Globus pallidus (tissue), 1 donor: ENCODE measurements at regions not wholly inside any gene's neighbourhood (a gene's known extent, or its start where the extent isn't known, plus 50 kb on each side); places are given as distances from the start of the nearest gene placed in this dataset.
"Not testable (repeated sequence)": the region's sequence is repeated elsewhere in the genome, so short reads cannot be mapped to it uniquely, and the experiment has no call there.

Experiments
- DNase-seq: peaks from one replicate; pipeline ENCODE4 v3.0.0-alpha.2; 2015; ENCODE audit warnings: low spot score

GRCh38 chr10:25076506-25077177 lies 60.2 kb downstream of the THNSL1 start:
- DNase-seq: no peak

DNA sequence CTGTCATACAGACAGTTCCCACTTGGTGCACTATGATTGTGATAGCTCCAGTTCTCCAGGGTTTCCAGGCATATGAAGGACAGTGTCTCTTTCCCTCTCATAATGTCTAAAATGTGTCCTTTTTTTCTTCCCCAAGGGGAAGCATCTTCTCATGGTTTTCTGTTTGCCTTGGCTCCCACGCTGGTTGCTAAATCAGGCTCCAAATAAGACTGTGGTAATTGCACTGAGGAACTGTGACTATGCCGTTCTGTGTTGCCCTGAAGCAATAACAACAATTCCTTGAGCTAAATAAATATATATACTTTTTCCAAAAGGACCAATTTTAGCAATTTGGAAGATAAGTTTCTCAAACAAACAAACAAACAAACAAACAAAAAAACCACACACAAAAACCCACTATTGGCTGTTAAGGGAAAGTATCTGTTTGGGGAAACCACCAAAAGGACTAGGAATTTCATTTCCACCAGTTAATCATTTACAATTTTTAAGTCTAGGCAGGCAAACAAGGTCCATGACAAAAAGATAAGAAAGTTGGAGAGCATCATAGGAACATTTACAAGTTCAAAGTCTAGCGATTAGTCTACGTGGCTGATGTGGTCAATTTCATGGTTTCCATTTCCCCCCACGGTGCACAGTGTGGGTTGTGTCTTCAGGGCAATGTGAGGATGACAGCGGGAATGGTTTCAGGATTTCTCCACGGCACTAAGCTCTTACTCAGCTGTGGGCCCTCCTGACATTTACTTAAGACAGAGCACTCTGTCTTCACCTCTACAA lies 62.4 kb downstream of the THNSL1 start:
- no peak for DNase-seq

DNA sequence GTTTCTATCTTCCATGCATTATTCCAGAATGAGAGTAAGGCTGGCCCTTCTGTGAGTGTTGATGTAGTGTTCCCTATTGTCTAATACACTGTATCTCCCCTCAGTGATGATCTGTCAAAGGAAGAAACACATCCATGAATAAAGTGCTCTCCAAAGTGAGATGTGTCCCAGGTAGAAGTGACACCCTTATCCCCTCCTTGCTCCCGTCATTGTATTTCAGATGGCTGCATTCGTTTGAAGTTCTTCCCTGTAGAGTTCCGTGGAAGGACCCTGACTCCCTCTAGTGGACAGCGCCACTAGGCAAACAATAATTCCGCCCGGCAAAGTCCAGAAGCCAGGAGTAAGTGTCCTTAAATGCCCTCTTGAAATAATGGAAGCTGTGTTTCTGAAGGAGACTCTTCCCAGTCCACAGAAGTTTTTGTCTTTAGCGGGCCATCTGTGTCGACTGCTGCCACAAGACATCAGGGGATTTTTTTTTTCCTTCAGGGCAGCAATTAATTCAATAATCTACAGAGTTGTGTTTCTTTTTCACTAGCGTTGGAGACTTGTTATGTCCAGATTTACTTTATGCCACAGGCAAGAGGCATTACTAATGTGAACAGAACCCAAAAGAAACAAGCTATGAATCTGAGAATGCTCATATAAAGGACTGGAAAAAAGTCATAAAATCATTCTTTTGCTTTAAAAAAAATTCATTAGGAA lies 64.6 kb downstream of the THNSL1 start:
- peak; percentile 97 for DNase-seq

DNA sequence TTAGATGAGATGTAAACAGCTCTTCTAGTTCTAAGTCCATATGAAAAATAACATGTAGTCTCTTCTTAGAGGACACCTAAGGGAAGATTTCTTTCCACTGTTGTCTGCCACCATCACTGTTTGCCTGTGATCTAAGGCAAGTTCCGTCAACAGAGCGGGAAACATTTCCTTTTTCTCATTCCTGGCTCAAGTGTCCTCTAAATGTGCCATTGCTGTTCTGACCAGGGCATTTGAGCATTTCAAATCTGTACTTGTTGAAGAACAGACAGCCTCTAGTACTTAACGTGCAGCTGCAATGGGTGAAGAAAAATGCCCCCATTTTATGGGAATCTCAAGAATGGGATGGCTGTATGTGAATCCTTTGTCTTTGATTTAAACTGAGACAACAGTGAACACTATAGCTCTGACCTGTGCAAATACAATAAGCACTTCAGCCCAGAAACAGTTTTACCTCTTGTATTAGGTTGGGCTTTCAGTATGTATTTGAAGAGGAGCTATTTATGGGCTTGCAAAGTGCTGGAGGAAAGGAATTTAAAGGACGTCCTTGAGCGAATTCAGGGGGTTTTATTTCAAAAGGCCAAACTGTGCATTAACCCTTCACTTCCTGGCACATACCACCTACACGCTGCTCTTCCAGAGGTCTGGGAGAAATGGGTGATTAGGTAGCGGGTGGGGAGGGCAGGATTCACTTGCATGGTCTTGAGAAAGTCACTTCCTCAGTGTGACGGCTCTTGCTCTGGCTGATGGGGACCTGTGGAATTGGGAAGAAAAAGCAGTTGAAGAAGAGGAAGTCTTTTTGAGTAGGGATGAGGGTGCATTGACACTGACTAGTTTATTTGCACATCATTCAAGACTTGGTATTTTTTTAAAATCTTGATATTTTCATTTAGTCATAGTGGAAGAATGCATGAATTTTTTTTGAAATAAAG lies 66.1 kb downstream of the THNSL1 start:
- DNase-seq: peak; percentile 59

DNA sequence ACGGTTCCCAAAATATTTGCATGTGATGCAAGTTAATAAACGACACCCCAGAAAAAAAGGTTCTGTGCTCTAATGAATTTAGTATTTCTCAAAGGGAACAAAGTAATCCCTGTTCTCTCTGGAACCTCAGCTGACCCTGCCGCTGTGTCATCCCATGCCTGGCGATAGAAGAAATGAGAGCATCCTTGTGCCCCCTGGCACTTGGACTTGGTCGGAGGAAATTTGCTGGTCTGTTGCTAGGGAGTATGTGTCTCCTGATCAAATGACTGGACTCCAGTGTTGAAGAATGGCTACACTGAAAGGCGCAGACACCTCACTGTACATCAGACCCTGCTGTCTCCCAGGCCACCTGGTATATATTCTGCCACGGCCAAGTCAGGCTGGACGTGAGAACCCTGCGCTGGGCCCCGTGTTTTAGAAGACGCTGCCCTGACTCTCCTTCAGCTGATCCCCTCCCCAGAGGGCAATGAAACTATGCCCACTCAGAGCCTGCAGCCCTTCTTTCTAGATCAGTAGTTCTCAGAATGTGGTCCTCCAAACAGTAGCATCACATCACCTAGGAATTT lies 67.2 kb downstream of the THNSL1 start:
- DNase-seq: peak; percentile 87

- no peak for DNase-seq
These were observed 68.0 kb downstream of the THNSL1 start for GRCh38 chr10:25084447-25084846.

- DNase-seq: no peak
These were observed 78.2 kb downstream of the THNSL1 start for GRCh38 chr10:25094590-25094989.

GRCh38 chr10:25097669-25098411 lies 77.0 kb upstream of the GPR158 start:
- DNase-seq: no peak

DNA sequence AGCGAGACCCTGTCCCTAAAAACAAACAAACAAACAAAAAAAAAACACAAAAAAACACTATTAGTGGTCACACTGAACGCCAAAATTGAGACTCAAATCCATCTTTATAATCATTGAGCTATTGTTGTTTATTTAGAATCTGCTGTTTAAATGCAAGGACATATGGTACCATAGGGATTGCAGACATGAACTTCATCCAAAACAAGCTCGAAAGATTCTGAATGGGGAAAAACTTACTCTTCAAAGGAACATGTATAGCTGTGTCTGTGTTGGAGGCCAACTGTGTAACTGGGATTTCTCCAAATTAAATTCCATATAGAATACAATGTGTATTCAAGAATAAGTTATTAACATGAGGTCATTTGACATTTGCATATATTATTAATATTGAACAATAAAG lies 74.7 kb upstream of the GPR158 start:
- no peak for DNase-seq

GRCh38 chr10:25101461-25102146 lies 73.2 kb upstream of the GPR158 start:
- DNase-seq: no peak

GRCh38 chr10:25102147-25102822 lies 72.5 kb upstream of the GPR158 start:
- no peak for DNase-seq

DNA sequence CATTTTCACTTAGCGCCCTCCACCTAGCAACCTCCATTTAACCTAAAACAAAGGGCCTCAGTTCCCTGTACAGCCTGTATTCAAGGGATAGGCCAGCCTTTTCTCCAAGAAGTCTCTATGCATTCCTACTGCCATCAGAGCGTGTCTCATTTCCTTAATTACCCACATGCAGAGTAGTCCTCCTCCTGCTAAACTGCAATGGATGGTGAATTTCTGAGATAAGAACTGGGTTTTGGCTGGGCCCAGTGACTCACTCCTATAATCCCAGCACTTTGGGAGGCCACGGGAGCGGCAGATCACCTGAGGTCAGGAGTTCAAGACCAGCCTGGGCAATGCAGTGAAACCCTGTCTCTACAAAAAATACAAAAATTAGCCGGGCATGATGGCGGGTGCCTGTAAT lies 71.1 kb upstream of the GPR158 start:
- no peak for DNase-seq

GRCh38 chr10:25104441-25104840 lies 70.4 kb upstream of the GPR158 start:
- no peak for DNase-seq

DNA sequence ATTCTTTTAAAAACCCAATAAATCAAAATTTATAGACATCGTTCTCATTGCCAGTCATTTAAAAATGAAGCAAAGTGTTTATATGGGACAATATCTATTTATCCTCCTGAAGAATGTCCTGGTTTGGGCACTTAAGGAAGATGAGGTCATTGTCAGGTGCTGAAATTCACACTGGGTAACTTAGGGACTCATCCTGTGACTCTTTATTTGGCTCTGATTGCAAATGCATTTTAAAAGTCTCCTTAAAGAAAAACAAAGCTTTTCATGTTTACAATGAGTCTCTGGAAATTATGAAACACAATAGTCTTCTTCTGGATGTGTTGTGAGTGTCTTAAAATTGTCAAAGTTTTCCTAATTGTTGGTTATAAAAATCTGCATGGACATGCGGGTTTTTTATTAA lies 69.5 kb upstream of the GPR158 start:
- DNase-seq: no peak

DNA sequence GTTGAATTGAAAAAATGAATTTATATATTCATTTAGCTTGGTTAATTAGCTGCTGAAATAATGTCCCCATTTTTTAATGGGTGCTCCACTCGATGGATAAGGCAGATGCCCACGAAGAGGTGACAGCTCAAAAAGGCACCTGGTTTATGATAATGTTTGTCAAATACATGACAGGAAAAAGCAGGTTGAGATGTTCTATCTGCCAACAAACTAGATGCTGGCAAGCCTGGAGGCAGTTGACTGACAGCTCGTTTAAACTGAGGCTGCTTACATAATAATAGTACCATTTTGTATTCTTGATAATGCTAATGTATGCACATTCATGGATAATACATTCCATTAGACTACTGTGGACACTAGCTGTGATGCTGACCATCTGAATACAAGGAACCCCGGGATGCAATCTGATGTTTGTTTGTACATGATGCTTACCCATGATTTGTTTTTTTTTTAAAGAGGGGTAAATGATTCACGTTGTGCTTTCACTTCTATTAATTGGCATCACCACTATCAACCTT lies 69.0 kb upstream of the GPR158 start:
- DNase-seq: no peak

DNA sequence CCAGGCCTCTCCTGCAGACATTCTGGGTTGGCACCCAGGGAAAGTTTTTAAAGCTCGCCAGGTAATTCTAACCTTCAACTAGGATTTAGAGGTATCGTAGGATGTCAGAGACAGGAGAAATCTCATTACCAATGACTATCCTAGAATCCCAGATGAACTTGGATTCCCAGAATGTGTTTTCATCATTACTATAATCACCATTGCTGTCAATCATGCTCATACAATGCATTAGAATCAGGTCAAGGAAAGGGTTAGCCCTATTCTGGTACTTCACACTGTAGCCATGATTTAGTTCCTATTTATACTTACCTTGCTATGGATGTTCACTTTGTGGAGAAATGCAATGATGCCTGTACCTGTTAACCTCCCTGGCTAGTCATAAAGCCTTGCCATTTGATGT lies 67.0 kb upstream of the GPR158 start:
- no peak for DNase-seq

DNA sequence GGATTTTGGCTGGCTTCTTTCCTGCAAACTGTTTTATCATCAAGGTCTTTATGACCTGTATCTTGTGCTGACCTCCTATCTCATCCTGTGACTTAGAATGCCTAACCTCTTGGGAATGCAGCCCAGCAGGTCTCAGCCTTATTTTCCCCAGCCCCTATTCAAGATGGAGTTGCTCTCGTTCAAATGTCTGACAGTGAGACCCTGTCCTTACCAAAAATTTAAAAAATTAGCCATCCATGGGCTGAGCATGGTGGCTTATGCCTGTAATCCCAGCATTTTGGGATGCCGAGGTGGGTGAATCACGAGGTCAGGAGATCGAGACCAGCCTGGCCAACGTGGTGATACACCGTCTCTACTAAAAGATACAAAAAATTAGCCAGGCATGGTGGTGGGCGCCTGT lies 64.9 kb upstream of the GPR158 start:
- DNase-seq: not testable (repeated sequence)

DNA sequence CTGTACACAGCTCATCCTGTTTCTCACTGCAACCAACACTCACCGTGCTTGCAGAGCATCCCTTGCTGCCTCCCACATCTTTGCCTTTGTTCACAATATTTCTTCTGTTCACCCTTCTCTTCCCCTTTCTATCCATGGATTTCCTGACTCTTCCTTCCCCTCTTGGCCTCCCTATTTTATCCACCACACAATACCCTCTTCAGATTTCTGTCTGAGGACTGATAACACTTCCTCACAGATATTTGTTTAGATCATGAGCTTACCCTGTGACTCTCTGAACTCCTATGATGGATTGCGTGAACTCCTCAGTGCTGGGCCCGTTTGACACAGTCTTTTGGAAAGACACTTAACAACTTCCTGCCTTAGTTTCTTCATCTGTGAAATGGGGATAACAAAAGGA lies 62.8 kb upstream of the GPR158 start:
- no peak for DNase-seq
